H9 (cell line): ENCODE measurements at regions not wholly inside any gene's neighbourhood (a gene's known extent, or its start where the extent isn't known, plus 50 kb on each side); places are given as distances from the start of the nearest gene placed in this dataset.

ENCODE experiments used
- DNase-seq: peaks from one replicate; pipeline ENCODE4 v3.0.0-alpha.2; 2017
- H2AFZ ChIP-seq: one replicate; pipeline ENCODE4 v1.6.1; 2013; ENCODE audit warnings: mild to moderate bottlenecking, low read length, control low read depth, moderate library complexity
- H2AK5ac ChIP-seq: 2 replicates; pipeline ENCODE4 v1.6.1; 2013; ENCODE audit warnings: low read length, control low read depth, mixed read lengths; ENCODE audit not compliant: insufficient read length
- H2BK120ac ChIP-seq: one replicate; pipeline ENCODE4 v1.6.1; 2013; ENCODE audit warnings: low read depth, mild to moderate bottlenecking, low read length, control low read depth, inconsistent platforms; ENCODE audit not compliant: poor library complexity, severe bottlenecking
- H2BK12ac ChIP-seq: 2 replicates; pipeline ENCODE4 v1.6.1; 2013; ENCODE audit warnings: low read length, control low read depth, mixed read lengths, low read depth; ENCODE audit not compliant: insufficient read length
- H2BK15ac ChIP-seq: 2 replicates; pipeline ENCODE4 v1.6.1; 2013; ENCODE audit warnings: low read depth, low read length, control low read depth
- H2BK20ac ChIP-seq: one replicate; pipeline ENCODE4 v1.6.1; 2013; ENCODE audit warnings: low read depth, mild to moderate bottlenecking, low read length, control low read depth, inconsistent platforms; ENCODE audit not compliant: poor library complexity, severe bottlenecking
- H2BK5ac ChIP-seq: 2 replicates; pipeline ENCODE4 v1.6.1; 2013; ENCODE audit warnings: low read length, control low read depth, mixed read lengths; ENCODE audit not compliant: insufficient read length
- H3K14ac ChIP-seq: 2 replicates; pipeline ENCODE4 v1.6.1; 2013; ENCODE audit warnings: low read length, control low read depth; ENCODE audit not compliant: insufficient read depth
- H3K18ac ChIP-seq: 2 replicates; pipeline ENCODE4 v1.6.1; 2013; ENCODE audit warnings: low read depth, mild to moderate bottlenecking, mixed read lengths, low read length, control low read depth; ENCODE audit not compliant: insufficient read length
- H3K23ac ChIP-seq: 2 replicates; pipeline ENCODE4 v1.6.1; 2013; ENCODE audit warnings: low read length, control low read depth, mixed read lengths, low read depth; ENCODE audit not compliant: insufficient read length
- H3K23me2 ChIP-seq: 2 replicates; pipeline ENCODE4 v1.6.1; 2013; ENCODE audit warnings: low read depth, mild to moderate bottlenecking, mixed read lengths, low read length, control low read depth; ENCODE audit not compliant: insufficient read length, poor library complexity, severe bottlenecking
- H3K27ac ChIP-seq: 2 replicates; pipeline ENCODE4 v1.5.1; 2013; ENCODE audit warnings: low read length, control low read depth, mixed read lengths, low read depth; ENCODE audit not compliant: insufficient read length
- H3K27me3 ChIP-seq: 2 replicates; pipeline ENCODE4 v1.6.1; 2013; ENCODE audit warnings: low read length, control low read depth, inconsistent platforms; ENCODE audit not compliant: insufficient read depth
- H3K4ac ChIP-seq: 2 replicates; pipeline ENCODE4 v1.6.1; 2013; ENCODE audit warnings: low read depth, mild to moderate bottlenecking, control low read depth, inconsistent platforms, low read length, moderate library complexity
- H3K4me1 ChIP-seq: 2 replicates; pipeline ENCODE4 v1.6.1; 2013; ENCODE audit warnings: low read length, control low read depth, inconsistent platforms; ENCODE audit not compliant: insufficient read depth
- H3K4me2 ChIP-seq: 2 replicates; pipeline ENCODE4 v1.6.1; 2013; ENCODE audit warnings: low read length, control low read depth, mixed read lengths; ENCODE audit not compliant: insufficient read length, insufficient read depth
- H3K56ac ChIP-seq: 2 replicates; pipeline ENCODE4 v1.6.1; 2013; ENCODE audit warnings: low read depth, mild to moderate bottlenecking, mixed read lengths, low read length, control low read depth; ENCODE audit not compliant: insufficient read length
- H3K79me1 ChIP-seq: 2 replicates; pipeline ENCODE4 v1.6.1; 2013; ENCODE audit warnings: low read depth, mild to moderate bottlenecking, moderate library complexity, low read length, control low read depth, inconsistent platforms; ENCODE audit not compliant: insufficient read depth, poor library complexity, severe bottlenecking
- H3K79me2 ChIP-seq: 2 replicates; pipeline ENCODE4 v1.6.1; 2013; ENCODE audit warnings: low read length, control low read depth, inconsistent platforms; ENCODE audit not compliant: insufficient read depth
- H3K9ac ChIP-seq: 2 replicates; pipeline ENCODE4 v1.6.1; 2013; ENCODE audit warnings: low read length, control low read depth, mixed read lengths; ENCODE audit not compliant: insufficient read length; ENCODE audit errors: extremely low read depth
- H3K9me3 ChIP-seq: one replicate; pipeline ENCODE4 v1.6.1; 2013; ENCODE audit warnings: low read depth, low read length, inconsistent platforms; ENCODE audit not compliant: control insufficient read depth
- H3T11ph ChIP-seq: one replicate; pipeline ENCODE4 v1.6.1; 2013; ENCODE audit warnings: mild to moderate bottlenecking, low read length, control low read depth, inconsistent platforms
- H4K20me1 ChIP-seq: one replicate; pipeline ENCODE4 v1.6.1; 2013; ENCODE audit not compliant: control insufficient read depth, insufficient read length, insufficient read depth
- H4K5ac ChIP-seq: 2 replicates; pipeline ENCODE4 v1.6.1; 2013; ENCODE audit warnings: low read depth, mild to moderate bottlenecking, mixed read lengths, low read length, control low read depth; ENCODE audit not compliant: insufficient read length
- H4K8ac ChIP-seq: replicated peaks from 2 replicates; pipeline ENCODE4 v1.6.1; 2013; ENCODE audit warnings: low read length, control low read depth, mixed read lengths, low read depth; ENCODE audit not compliant: insufficient read length
- H4K91ac ChIP-seq: 2 replicates; pipeline ENCODE4 v1.6.1; 2013; ENCODE audit warnings: low read depth, mild to moderate bottlenecking, moderate library complexity, mixed read lengths, low read length, control low read depth; ENCODE audit not compliant: insufficient read length
- H3K27ac Mint-ChIP-seq, 3 experiments: 2 replicates in 2 of 3; 3 replicates in 1 of 3; pipeline ENCODE4 v1.8.0; 2020 to 2021; ENCODE audit warnings: mixed read lengths in 3 of 3, mild to moderate bottlenecking in 1 of 3, moderate library complexity in 1 of 3
- H3K27me3 Mint-ChIP-seq: 2 replicates; pipeline ENCODE4 v1.8.0; 2021; ENCODE audit warnings: low read depth, mild to moderate bottlenecking, moderate library complexity, mixed read lengths
- H3K36me3 Mint-ChIP-seq, 3 experiments: 2 replicates in 2 of 3; 3 replicates in 1 of 3; pipeline ENCODE4 v1.8.0; 2020 to 2021; ENCODE audit warnings: low read depth in 3 of 3, mixed read lengths in 3 of 3; ENCODE audit not compliant: insufficient read depth in 1 of 3
- H3K4me1 Mint-ChIP-seq, 2 experiments: 2 replicates each; pipeline ENCODE4 v1.8.0; 2020; ENCODE audit warnings: mixed read lengths in 2 of 2
- H3K4me3 Mint-ChIP-seq, 2 experiments: 2 replicates in 1 of 2; 3 replicates in 1 of 2; pipeline ENCODE4 v1.8.0; 2020 to 2021; ENCODE audit warnings: mild to moderate bottlenecking in 2 of 2, mixed read lengths in 2 of 2, moderate library complexity in 1 of 2
- H3K9me3 Mint-ChIP-seq, 2 experiments: 2 replicates in 1 of 2; 3 replicates in 1 of 2; pipeline ENCODE4 v1.8.0; 2020; ENCODE audit warnings: mild to moderate bottlenecking in 2 of 2, mixed read lengths in 2 of 2, moderate library complexity in 1 of 2
- CTCF ChIP-seq: fragments of 200-600 bp; sonication (generic); conservative IDR thresholded peaks from 3 replicates; pipeline ENCODE4 v1.8.0; 2021; ENCODE audit warnings: antibody characterized with exemption, mild to moderate bottlenecking

GRCh38 chr2:19078709-19079108 lies 279.7 kb downstream of the OSR1 start:
- no peak overlapping the region for H3K23ac ChIP-seq
- no peaks in the 10 kb centered on the region for H4K20me1 ChIP-seq
- H3K9me3 Mint-ChIP-seq: peaks cover 7 to 8% of the 10 kb centered on the region in 2 experiments; a peak in 4 of 5 replicates
- no peak for DNase-seq
- H3T11ph ChIP-seq: no peak overlapping the region
- no peak overlapping the region for H3K4me3 Mint-ChIP-seq
- H3K4me2 ChIP-seq: no peak overlapping the region
- no peak overlapping the region for H4K5ac ChIP-seq
- H3K56ac ChIP-seq: no peak overlapping the region
- H3K79me1 ChIP-seq: no peaks in the 10 kb centered on the region
- H2BK120ac ChIP-seq: no peak overlapping the region
- no peak overlapping the region for H3K18ac ChIP-seq
- H3K4me1 ChIP-seq: peaks cover 2% of the 10 kb centered on the region; the same call in 1 of the 2 replicates
- H3K27me3 ChIP-seq: no peaks in the 10 kb centered on the region
- no peaks in the 10 kb centered on the region; the same call in none of the 2 replicates for H3K27me3 Mint-ChIP-seq
- H2AFZ ChIP-seq: no peak overlapping the region
- no peak overlapping the region for H2BK20ac ChIP-seq
- H2AK5ac ChIP-seq: no peak overlapping the region
- no peak overlapping the region for H4K8ac ChIP-seq
- no peak overlapping the region for H2BK12ac ChIP-seq
- H2BK5ac ChIP-seq: no peak overlapping the region
- peaks cover 12% of the 10 kb centered on the region in 2 experiments for H3K4me1 Mint-ChIP-seq
- H3K23me2 ChIP-seq: no peaks in the 10 kb centered on the region
- H3K36me3 Mint-ChIP-seq: peaks cover 4 to 13% (median 5%) of the 10 kb centered on the region in 3 experiments; a peak in 5 of 7 replicates
- no peaks in the 10 kb centered on the region for H3K79me2 ChIP-seq
- no peak overlapping the region for H3K9ac ChIP-seq
- no peak overlapping the region for H2BK15ac ChIP-seq
- H3K27ac ChIP-seq: no peak overlapping the region
- no peak overlapping the region for H3K27ac Mint-ChIP-seq
- TF ChIP-seq CTCF: no peak
- no peaks in the 10 kb centered on the region for H3K9me3 ChIP-seq
- H4K91ac ChIP-seq: no peak overlapping the region
- H3K14ac ChIP-seq: no peak overlapping the region
- no peak overlapping the region for H3K4ac ChIP-seq
